ENCODE measurements at regions not wholly inside any gene's neighbourhood (a gene's known extent, or its start where the extent isn't known, plus 50 kb on each side); places are given as distances from the start of the nearest gene placed in this dataset.
"Not testable (repeated sequence)": the region's sequence is repeated elsewhere in the genome, so short reads cannot be mapped to it uniquely, and the experiment has no call there.

- DNase-seq = no peak
Measured at GRCh38 chr15:91625506-91625905, 228.0 kb upstream of the SLCO3A1 start.

DNA sequence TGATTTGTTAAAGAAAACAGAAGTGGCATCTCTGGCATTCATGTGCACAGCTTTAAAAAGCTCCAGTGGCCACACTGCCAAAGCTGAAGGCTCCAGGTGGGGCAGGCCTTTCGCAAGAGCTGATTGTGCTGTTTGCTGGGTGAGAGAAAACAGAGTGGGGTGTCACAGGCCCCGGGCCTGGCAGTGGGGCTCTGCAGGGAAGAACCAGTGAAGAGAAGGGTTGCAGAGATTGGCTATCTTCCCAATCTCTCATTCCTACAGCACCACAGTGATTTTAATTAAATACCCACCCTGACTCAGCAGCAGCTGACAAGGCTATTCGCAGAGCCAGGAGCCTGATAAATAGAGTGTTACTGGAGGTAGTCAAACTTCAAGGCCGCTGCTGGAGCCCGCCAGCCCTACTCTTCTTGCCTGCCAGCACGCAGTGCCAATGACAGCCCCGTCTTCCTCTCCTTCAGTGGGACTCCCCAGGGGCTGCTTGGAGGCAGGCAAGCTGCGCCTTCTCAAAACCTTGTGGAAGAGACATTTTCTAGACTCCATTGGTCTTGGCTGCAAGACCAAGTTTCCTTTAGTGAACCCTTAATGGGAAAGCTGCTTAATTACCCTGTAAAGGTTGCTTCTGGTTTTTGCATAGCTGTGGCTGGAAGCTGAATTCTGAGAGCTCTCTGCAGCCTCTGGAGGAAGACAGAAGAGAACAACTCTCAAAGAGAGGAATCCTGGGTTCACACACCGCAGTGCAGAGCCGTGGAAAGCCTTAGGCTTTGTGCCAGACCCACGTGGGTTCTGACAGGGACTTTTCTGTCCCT is 225.8 kb upstream of the SLCO3A1 start:
- DNase-seq = no peak

DNA sequence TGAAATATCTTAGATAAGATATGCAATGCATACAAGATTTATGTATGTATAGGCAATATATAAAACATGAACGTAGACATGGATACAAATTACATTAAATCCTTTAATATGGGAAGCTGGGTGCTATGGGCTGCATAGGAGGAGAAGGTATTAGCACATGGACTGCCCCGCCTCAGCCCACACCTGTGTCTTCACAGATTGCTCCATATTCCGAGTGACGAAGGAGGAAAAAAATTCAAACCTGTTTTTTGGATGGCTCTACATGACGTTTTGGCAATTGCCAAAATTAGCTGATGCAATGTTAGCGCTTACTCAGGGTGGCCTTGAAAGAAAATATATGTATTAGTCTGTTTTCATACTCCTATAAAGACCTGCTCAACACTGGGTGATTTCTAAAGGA is 223.4 kb upstream of the SLCO3A1 start:
- DNase-seq = no peak

GRCh38 chr15:91632176-91632575 is 221.3 kb upstream of the SLCO3A1 start:
- no peak for DNase-seq

- DNase-seq = no peak
Measured at GRCh38 chr15:91632981-91633380, 220.5 kb upstream of the SLCO3A1 start.

GRCh38 chr15:91634179-91634578 is 219.3 kb upstream of the SLCO3A1 start:
- DNase-seq = no peak

GRCh38 chr15:91635080-91635479 is 218.4 kb upstream of the SLCO3A1 start:
- no peak for DNase-seq

DNA sequence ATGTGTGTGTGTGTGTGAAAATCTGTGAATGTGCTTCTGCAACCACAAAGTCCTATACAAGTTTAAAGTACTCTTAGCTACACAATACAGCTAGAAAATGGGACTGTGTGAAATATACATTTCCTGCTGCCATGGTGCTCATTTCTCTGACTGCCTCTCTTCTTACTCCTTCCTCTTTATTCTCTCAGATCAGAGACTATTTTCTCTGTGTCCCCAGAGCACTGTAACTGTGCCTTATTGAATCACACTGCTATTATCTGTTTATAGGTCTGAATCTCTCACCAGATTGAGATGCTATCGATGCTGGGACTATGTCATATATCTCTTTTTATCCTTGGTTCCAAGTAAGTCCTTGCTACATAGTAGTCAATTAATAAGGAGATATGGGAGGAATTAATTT is 217.9 kb upstream of the SLCO3A1 start:
- DNase-seq = no peak

DNA sequence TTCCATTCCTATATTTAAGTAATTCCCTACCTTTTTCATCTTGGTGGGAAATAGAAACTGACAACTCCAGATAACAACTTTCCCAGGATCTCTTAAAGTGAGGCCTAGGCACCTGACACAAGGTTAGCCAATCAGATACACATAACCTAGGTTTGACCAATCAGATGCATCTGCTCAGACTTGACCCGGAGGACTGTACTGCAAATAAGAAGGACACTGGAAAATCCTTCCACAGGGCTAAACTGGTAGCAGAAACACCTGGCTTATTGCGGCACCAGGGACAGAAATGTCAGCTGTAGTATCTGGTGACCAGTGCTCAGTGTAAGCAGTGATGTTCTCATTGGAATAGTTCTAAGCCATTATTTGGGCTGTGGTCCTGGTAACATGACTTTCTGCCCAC is 204.5 kb upstream of the SLCO3A1 start:
- no peak for DNase-seq

DNA sequence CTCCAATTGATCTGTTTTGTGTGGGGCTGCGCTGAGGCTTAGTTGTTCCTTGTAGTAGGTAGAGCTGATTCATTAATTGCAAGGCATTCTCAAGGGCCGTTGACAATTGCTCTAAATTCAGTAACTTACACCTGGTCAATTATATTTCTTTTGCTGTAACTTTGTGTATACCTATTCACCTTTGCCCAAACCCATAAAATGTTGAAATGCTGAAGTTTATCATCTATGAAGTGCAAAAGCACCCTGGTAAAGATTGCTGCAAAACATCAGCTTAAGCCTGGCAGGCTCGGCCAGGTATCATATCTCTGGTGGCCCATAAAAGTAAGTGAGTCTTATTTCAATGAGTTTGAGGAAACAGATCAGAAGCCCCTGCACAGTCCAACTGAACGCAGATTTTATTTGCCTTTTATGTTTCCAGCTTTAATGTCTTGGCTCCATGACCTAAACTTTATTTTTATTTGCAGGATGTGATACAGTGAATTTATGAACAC is 203.6 kb upstream of the SLCO3A1 start:
- DNase-seq = no peak

DNA sequence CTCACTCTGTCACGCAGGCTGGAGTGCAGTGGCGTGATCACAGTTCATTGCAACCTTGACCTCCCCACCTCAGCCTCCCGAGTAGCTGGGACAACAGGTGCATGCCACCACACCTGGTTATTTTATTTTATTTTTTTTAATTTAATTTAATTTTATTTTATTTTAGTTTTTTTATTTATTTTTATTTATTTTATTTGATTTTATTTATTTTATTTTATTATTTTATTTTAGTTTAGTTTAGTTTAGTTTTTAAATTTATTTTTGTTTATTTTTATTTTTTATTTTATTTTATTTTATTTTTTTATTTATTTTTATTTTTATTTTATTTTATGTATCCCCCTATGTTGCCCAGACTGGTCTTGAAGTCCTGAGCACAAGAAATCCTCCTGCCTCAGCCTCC is 202.3 kb upstream of the SLCO3A1 start:
- DNase-seq = no peak

DNA sequence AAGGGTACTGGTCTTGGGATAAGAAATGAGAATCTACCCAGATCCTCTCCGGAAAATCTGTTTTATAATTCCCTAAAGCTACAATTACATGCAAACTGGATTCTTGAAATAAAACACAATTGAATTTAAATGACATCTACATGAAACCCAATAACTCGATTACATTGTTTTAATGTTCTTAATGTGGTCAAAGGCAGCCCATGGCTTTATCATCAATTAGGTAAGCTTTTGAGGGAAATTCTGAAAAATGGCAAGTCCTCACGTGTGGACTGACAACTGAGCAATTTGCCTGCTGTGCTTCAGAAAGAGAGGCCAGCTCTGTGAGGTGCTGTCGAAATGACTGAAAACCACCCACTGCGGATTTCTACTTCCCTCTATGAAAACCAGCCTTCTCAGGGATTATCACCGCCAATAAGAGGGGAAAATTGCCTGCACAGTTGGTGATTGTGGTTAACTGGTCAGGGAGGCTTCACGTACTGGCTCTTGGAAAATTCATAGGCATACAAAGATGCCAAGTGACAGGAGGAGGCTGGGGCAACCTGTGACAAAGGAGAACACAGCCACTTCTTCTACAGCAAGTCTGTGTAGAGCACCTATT is 200.8 kb upstream of the SLCO3A1 start:
- no peak for DNase-seq

DNA sequence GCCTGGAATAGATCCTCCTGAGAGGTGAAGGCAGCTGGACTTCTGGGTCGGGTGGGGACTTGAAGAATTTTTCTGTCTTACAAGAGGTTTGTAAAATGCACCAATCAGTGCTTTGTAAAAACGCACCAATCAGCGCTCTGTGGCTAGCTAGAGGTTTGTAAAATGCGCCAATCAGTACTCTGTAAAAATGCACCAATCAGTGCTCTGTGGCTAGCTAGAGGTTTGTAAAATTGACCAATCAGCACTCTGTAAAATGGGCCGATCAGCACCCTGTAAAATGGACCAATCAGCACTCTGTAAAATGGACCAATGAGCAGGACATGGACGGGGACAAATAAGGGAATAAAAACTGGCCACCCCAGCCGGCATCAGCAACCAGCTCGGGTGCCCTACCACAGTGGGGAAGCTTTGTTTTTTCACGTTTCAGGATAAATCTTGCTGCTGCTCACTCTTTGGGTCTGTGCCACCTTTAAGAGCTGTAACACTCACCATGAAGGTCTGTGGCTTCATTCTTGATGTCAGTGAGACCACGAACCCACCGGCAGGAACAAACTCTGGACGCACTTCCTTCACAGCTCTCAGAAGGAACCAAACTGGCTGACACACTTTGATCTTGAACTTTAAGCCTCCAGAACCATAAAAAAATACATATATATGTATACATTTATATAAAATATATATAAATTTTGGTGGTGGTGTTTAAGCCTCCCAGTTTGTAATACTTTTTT is 197.8 kb upstream of the SLCO3A1 start:
- DNase-seq = not testable (repeated sequence)

GRCh38 chr15:91660174-91660649 is 193.3 kb upstream of the SLCO3A1 start:
- no peak for DNase-seq

DNA sequence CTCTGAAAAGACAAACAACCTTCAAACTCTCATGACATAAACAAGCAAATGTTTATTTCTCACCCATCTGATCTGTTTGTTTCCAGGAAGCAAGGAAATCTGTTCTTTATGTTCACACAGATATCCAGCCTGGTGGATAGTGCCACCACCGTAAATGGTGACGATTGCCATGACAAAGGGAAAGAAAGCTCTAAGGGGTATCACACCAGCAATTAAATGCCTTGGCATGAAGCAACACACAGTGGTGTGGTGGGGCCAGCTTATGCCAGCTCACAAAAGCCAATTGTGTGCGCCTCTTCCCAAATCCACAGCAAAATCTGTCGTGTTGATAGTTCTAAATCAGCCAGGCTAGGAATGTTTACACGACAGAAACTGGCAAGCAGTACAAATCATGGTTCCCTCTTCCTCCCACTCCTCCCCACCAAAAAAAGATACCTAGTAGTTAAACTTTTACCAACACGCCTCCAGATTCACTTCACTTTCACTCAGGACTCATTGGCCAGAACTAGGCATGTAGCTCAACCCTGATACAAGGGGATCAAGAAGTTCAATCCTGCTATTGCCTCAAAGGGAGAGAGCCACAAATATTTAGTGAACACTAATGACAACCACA is 189.2 kb upstream of the SLCO3A1 start:
- DNase-seq = no peak

- no peak for DNase-seq
Measured at GRCh38 chr15:91665212-91665611, 188.3 kb upstream of the SLCO3A1 start.

- DNase-seq = no peak
Measured at GRCh38 chr15:91668370-91668769, 185.1 kb upstream of the SLCO3A1 start.

GRCh38 chr15:91670108-91670507 is 183.4 kb upstream of the SLCO3A1 start:
- DNase-seq = no peak

DNA sequence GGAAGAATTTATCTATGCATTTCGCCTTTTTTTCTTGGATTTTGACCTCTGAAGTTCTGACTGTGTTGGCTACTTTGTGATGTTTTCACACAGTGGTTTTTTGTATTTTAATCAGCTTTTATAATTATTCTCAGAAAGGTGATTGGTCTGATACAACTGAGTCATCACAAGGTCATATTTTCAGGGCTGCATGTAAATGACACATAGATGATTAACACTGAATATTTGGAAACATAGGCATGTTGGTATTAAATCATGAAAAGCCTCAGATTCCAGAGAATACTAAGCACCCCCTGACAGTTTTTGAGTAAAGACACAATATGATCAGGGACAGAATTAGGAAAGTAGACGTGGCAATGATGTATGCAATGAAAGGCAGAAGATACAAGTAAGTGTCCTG is 175.5 kb upstream of the SLCO3A1 start:
- DNase-seq = no peak

GRCh38 chr15:91679447-91679846 is 174.1 kb upstream of the SLCO3A1 start:
- DNase-seq = no peak

DNA sequence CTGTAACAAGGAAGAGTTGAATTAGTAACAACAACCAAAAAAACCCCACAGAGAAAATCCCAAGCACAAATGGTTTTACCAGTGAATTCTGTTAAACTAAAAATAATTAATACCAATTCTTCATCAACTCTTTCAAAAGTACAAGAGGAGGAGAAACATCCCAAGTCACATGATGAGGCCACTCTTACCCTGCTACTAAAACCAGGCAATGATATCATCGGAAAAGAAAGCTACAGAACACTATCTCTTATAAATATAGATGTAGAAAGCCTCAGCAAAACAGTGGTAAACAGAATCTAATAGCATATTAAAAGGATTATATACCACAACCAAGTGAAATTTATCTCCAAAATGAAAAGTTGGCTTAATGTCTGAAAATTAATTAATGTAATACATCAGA is 168.1 kb upstream of the SLCO3A1 start:
- DNase-seq = no peak

DNA sequence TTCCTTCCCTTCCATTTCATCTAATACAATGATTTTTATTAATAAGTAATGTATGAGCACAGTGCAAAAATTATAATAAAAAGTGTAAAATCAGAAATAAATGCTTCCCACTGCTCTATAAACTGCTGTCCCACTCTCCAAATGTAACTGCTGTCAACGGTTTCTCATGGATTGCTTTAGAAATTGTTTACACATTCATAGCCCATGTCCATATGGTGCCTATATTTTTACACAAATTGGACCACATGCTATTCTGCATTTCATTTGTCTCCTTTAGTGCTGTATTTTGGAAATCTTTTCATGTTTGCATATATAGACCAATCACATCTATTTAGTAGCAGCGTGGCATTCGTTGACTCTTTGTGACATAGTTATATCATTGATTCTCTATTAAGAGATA is 164.7 kb upstream of the SLCO3A1 start:
- DNase-seq = no peak

DNA sequence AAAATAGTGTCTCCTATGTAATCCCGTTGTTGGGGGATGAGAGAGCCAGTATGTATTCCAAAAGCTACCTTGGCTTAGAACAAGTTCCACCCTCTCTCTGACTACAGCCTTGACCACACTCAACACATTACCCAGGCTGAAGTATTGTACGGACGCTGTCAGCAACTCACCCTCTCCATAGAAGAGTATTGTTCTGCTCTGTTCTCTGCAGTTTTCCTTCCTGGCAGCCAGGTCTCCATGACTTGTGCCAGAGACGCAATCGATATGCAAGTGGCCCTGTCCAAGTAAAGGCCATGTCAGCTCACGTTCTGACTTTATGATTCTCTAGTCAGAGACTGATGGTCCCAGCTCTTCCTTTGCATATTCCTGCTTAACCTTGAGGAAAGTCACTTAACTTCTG is 164.1 kb upstream of the SLCO3A1 start:
- DNase-seq = no peak

Measured in activated CD8-positive, alpha-beta memory T cell treated with anti-CD3 and anti-CD28 coated beads, Interleukin-2, amount 50 U/mL, for 48 hours (primary cell).